Panc1 (cell line): ENCODE measurements at regions not wholly inside any gene's neighbourhood (a gene's known extent, or its start where the extent isn't known, plus 50 kb on each side); places are given as distances from the start of the nearest gene placed in this dataset.

Experiments used
- ATAC-seq: fragments of 200-7000 bp; cut with Tn5 transposase; 2 replicates; pipeline ENCODE4 v1.9.1; 2020; ENCODE audit warnings: mild to moderate bottlenecking, moderate library complexity
- BruUV-seq: library from RNA; stranded (reverse); fragments of 400-500 nt; replicated peaks from 2 replicates; lab custom pipeline; 2021; lab: Mats Ljungman, UMichigan
- CTCF ChIA-PET: fragments of 300-600 bp; sonication (Branson Sonifier 250); formaldehyde crosslinking; loops from one replicate; lab custom pipeline; 2022; ENCODE audit warnings: antibody characterized with exemption; lab: Charles Lee
- POLR2A ChIA-PET: fragments of 300-600 bp; sonication (Branson Sonifier 250); formaldehyde crosslinking; loops from one replicate; lab custom pipeline; 2022; ENCODE audit warnings: antibody characterized with exemption; lab: Charles Lee
- DNase-seq: peaks from one replicate; pipeline ENCODE4 v3.0.0-alpha.2; 2010; ENCODE audit warnings: low read depth, low spot score
- H3K27ac ChIP-seq: 2 replicates; pipeline ENCODE4 v1.5.1; 2011; ENCODE audit warnings: mild to moderate bottlenecking, low read length, inconsistent platforms
- H3K27me3 ChIP-seq: fragments of 200-500 bp; sonication (Bioruptor generic); 2 replicates; pipeline ENCODE4 v1.6.0; 2014; ENCODE audit warnings: low read length, inconsistent platforms; ENCODE audit not compliant: control insufficient read depth, insufficient read depth
- H3K36me3 ChIP-seq: fragments of 200-500 bp; sonication (Bioruptor generic); 2 replicates; pipeline ENCODE4 v1.5.1; 2014; ENCODE audit warnings: inconsistent platforms, mild to moderate bottlenecking, low read length, moderate library complexity; ENCODE audit not compliant: control insufficient read depth, insufficient read depth
- H3K4me1 ChIP-seq: 2 replicates; pipeline ENCODE4 v1.5.1; 2011; ENCODE audit warnings: inconsistent platforms, mild to moderate bottlenecking, low read length, moderate library complexity; ENCODE audit not compliant: control insufficient read depth, insufficient read depth
- H3K4me3 ChIP-seq, 2 experiments: 2 replicates each; pipeline ENCODE4 v1.5.1; 2011 to 2012; ENCODE audit warnings: low read depth in 2 of 2, low read length in 2 of 2, mild to moderate bottlenecking in 2 of 2, inconsistent platforms in 1 of 2, moderate library complexity in 1 of 2
- H3K9me3 ChIP-seq: fragments of 200-500 bp; sonication (Bioruptor generic); 2 replicates; pipeline ENCODE4 v1.5.1; 2014; ENCODE audit warnings: low read depth, mild to moderate bottlenecking, inconsistent platforms, low read length, moderate library complexity; ENCODE audit not compliant: control insufficient read depth, insufficient read depth
- CTCF ChIP-seq: fragments of 450-650 bp; IDR thresholded peaks from 2 replicates; pipeline ENCODE4 v1.5.1; 2017; ENCODE audit warnings: mild to moderate bottlenecking
- POLR2AphosphoS5 ChIP-seq: IDR thresholded peaks from 2 replicates; pipeline ENCODE4 v1.6.1; 2012; ENCODE audit warnings: mild to moderate bottlenecking, low read depth, low read length, moderate library complexity
- REST ChIP-seq, 2 experiments: IDR thresholded peaks; 2 replicates each; pipeline ENCODE4 v1.6.1; 2011 to 2012; ENCODE audit warnings: low read depth in 2 of 2, control low read depth in 1 of 2, low read length in 1 of 2, mild to moderate bottlenecking in 1 of 2, moderate library complexity in 1 of 2; ENCODE audit not compliant: insufficient read depth in 1 of 2
- SIN3A ChIP-seq: IDR thresholded peaks from 2 replicates; pipeline ENCODE4 v1.6.1; 2012; ENCODE audit warnings: low read depth, mild to moderate bottlenecking, low read length, moderate library complexity, borderline replicate concordance; ENCODE audit not compliant: insufficient read depth
- TCF7L2 ChIP-seq: IDR thresholded peaks from 2 replicates; pipeline ENCODE4 v1.6.1; 2011; ENCODE audit warnings: mild to moderate bottlenecking, low read depth, low read length, inconsistent platforms
- in situ Hi-C: cut with HindIII; loops from 2 replicates; pipeline ENCODE4 v1.10.0; 2016; ENCODE audit warnings: low sequenced_read_pairs, low pct_unique_long_range_greater_than_20kb
- intact Hi-C: fragments of 100-400 bp; cut with micrococcal nuclease; formaldehyde crosslinking; loops from one replicate; pipeline ENCODE4 v1.10.0; 2022; ENCODE audit not compliant: unreplicated experiment

GRCh38 chr12:105580821-105581352 lies 250.4 kb downstream of the C12orf75 start:
- Histone ChIP-seq H3K36me3 (no peaks in the 10 kb centered on the region), H3K9me3 (no peaks in the 10 kb centered on the region), H3K27ac (no peak overlapping the region), H3K4me3 (no peak overlapping the region), H3K4me1 (no peaks in the 10 kb centered on the region), H3K27me3 (no peaks in the 10 kb centered on the region)
- CTCF ChIA-PET: no interaction called here
- DNase-seq (no peak), ATAC-seq (no peak)
- no TSS peak for BruUV-seq
- in situ Hi-C loops (no loop called here), intact Hi-C loops (no loop called here)
- TF ChIP-seq CTCF: no peak
- no peak for TF ChIP-seq TCF7L2
- POLR2A ChIA-PET: no interaction called here

- no peak for ATAC-seq
- in situ Hi-C loops: no loop called here
- H3K9me3 ChIP-seq: no peaks in the 10 kb centered on the region
- H3K4me3 ChIP-seq: no peak overlapping the region
- H3K36me3 ChIP-seq: no peaks in the 10 kb centered on the region
- ChIA-PET CTCF (no interaction called here), POLR2A (no interaction called here)
- DNase-seq: no peak
- TF ChIP-seq REST (IDR thresholded peaks at IDR 0.05; ENCODE audit: insufficient read depth in 1 of 2, low read depth in 2 of 2, low read length in 1 of 2): no peak
- TF ChIP-seq TCF7L2: no peak
- TF ChIP-seq CTCF: no peak
- TF ChIP-seq SIN3A: no peak
- no peak for TF ChIP-seq POLR2AphosphoS5
- no TSS peak for BruUV-seq
- no peaks in the 10 kb centered on the region for H3K27me3 ChIP-seq
- intact Hi-C loops: no loop called here
- no peak overlapping the region for H3K27ac ChIP-seq
- H3K4me1 ChIP-seq: no peaks in the 10 kb centered on the region
Observed at GRCh38 chr12:105581420-105581819, 250.9 kb downstream of the C12orf75 start.
